ENCODE measurements at regions not wholly inside any gene's neighbourhood (a gene's known extent, or its start where the extent isn't known, plus 50 kb on each side); places are given as distances from the start of the nearest gene placed in this dataset.
"Not testable (repeated sequence)": the region's sequence is repeated elsewhere in the genome, so short reads cannot be mapped to it uniquely, and the experiment has no call there.

DNA sequence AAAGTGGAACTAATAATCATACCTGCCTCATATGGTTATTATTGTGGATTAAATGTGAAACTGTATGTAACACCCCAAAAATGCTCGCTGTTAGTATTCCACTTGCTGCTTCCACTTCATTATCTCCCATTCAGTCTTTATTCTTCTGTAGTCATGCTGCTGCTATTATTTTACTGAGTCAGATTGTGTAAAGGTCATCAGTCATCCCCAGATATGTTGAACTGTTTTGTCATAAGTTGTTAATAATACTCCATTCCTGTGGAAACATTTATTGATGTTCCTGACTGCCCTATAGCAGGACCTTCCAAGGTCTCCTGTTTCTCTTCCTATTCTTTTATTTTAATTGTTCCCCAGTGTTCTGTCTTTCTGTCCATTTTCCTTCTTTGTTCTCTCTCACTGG is 1148.3 kb downstream of the EPHA7 start:
- DNase-seq (no peak), FAIRE-seq (no peak)
- no peak overlapping the region for H3K27ac ChIP-seq (ENCODE audit: low read depth in 1 of 3, low read length in 2 of 3)
- H3K36me3 ChIP-seq (ENCODE audit: control insufficient read depth in 3 of 3, insufficient read depth in 2 of 3, low read depth in 1 of 3, low read length in 3 of 3) = no peaks in the 10 kb centered on the region
- H3K9me3 ChIP-seq (ENCODE audit: control insufficient read depth in 2 of 2, insufficient read depth in 1 of 2, low read depth in 1 of 2, low read length in 1 of 2) = no peaks in the 10 kb centered on the region
- H3K4me3 ChIP-seq (ENCODE audit: low read depth in 1 of 3, low read length in 3 of 3) = no peak overlapping the region
- 80 to 94% (median 89%) methylated on average over 1 of the region's 1 CpG for WGBS, 3 donors
- no peaks in the 10 kb centered on the region for H3K4me1 ChIP-seq (ENCODE audit: control insufficient read depth in 3 of 3, insufficient read depth in 2 of 3, low read depth in 1 of 3, low read length in 2 of 3)
- no peaks in the 10 kb centered on the region for H3K27me3 ChIP-seq (ENCODE audit: control insufficient read depth in 3 of 3, insufficient read depth in 3 of 3, low read length in 3 of 3)

DNA sequence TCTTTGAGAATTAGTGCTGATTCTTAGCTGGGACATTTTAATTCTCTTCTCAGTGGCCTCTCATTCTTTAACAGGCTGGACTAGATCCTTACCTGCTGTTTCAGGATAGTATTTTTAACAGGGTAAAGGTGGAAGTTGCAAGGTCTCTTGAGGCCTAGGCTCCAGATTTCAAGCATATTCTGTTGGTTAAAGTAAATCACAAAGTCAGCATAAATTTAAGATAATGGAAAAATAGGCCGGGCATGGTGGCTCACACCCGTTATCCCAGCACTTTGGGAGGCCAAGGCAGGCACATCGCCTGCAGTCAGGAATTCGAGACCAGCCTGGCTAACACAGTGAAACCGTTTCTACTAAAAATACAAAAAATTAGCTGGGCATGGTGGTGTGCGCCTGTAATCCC is 1149.0 kb downstream of the EPHA7 start:
- H3K4me3 ChIP-seq (ENCODE audit: low read depth in 1 of 3, low read length in 3 of 3) = no peak overlapping the region
- 85 to 92% (median 90%) methylated on average over 6 of the region's 6 CpGs for whole genome bisulfite sequencing, 3 donors
- no peaks in the 10 kb centered on the region for H3K36me3 ChIP-seq (ENCODE audit: control insufficient read depth in 3 of 3, insufficient read depth in 2 of 3, low read depth in 1 of 3, low read length in 3 of 3)
- DNase-seq (no peak), FAIRE-seq (no peak)
- no peaks in the 10 kb centered on the region for H3K4me1 ChIP-seq (ENCODE audit: control insufficient read depth in 3 of 3, insufficient read depth in 2 of 3, low read depth in 1 of 3, low read length in 2 of 3)
- H3K27me3 ChIP-seq (ENCODE audit: control insufficient read depth in 3 of 3, insufficient read depth in 3 of 3, low read length in 3 of 3) = no peaks in the 10 kb centered on the region
- no peak overlapping the region for H3K27ac ChIP-seq (ENCODE audit: low read depth in 1 of 3, low read length in 2 of 3)
- H3K9me3 ChIP-seq (ENCODE audit: control insufficient read depth in 2 of 2, insufficient read depth in 1 of 2, low read depth in 1 of 2, low read length in 1 of 2) = no peaks in the 10 kb centered on the region

DNA sequence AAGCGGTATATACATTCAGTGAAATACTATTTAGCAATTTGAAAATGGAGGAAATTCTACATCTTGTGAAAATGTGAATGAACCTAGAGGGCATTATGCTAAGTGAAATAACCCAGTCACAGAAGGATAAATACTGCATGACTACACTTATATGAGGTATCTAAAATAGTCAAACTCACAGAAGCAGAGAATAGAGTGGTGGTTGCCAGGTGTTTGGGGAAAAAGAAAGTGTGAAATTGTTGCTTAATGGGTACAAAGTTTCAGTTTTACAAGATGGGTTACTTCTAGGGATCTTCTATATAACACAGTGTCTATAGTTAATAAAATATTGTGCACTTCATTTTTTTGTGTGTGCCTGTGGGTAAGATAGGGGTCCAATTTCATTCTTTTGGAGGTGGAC is 1152.0 kb downstream of the EPHA7 start:
- no peak overlapping the region for H3K27ac ChIP-seq (ENCODE audit: low read depth in 1 of 3, low read length in 2 of 3)
- DNase-seq (no peak), FAIRE-seq (no peak)
- no peaks in the 10 kb centered on the region for H3K9me3 ChIP-seq (ENCODE audit: control insufficient read depth in 2 of 2, insufficient read depth in 1 of 2, low read depth in 1 of 2, low read length in 1 of 2)
- no peaks in the 10 kb centered on the region for H3K27me3 ChIP-seq (ENCODE audit: control insufficient read depth in 3 of 3, insufficient read depth in 3 of 3, low read length in 3 of 3)
- H3K36me3 ChIP-seq (ENCODE audit: control insufficient read depth in 3 of 3, insufficient read depth in 2 of 3, low read depth in 1 of 3, low read length in 3 of 3) = no peaks in the 10 kb centered on the region
- H3K4me3 ChIP-seq (ENCODE audit: low read depth in 1 of 3, low read length in 3 of 3) = no peak overlapping the region
- H3K4me1 ChIP-seq (ENCODE audit: control insufficient read depth in 3 of 3, insufficient read depth in 2 of 3, low read depth in 1 of 3, low read length in 2 of 3) = no peaks in the 10 kb centered on the region
- 71 to 100% (median 95%) methylated on average over 1 of the region's 1 CpG for WGBS, 3 donors

DNA sequence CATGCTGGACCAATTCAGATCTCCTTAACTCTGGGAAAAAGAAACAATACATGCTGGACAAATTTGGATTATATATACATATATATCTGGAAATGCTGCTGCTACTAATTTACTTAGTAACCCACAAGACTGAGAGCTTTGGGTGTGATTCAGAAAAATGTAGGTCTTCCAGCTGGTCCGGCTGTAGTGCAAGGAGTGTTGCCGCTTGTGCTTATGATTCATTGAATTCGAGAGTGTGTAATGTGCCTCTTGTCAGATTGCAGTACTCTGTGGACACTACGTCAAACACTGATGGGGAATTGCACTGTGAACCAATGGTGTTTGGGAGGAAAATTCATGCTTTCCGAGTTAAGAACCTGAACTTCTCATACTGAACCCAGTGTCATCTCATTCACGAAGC is 1155.5 kb downstream of the EPHA7 start:
- no peak for FAIRE-seq
- Histone ChIP-seq H3K36me3 (ENCODE audit: control insufficient read depth in 3 of 3, insufficient read depth in 2 of 3, low read depth in 1 of 3, low read length in 3 of 3) (no peaks in the 10 kb centered on the region), H3K9me3 (ENCODE audit: control insufficient read depth in 2 of 2, insufficient read depth in 1 of 2, low read depth in 1 of 2, low read length in 1 of 2) (no peaks in the 10 kb centered on the region), H3K27me3 (ENCODE audit: control insufficient read depth in 3 of 3, insufficient read depth in 3 of 3, low read length in 3 of 3) (no peaks in the 10 kb centered on the region), H3K4me1 (ENCODE audit: control insufficient read depth in 3 of 3, insufficient read depth in 2 of 3, low read depth in 1 of 3, low read length in 2 of 3) (no peaks in the 10 kb centered on the region), H3K4me3 (ENCODE audit: low read depth in 1 of 3, low read length in 3 of 3) (no peak overlapping the region), H3K27ac (ENCODE audit: low read depth in 1 of 3, low read length in 2 of 3) (no peak overlapping the region)
- WGBS, 3 donors = 65 to 72% (median 66%) methylated on average over 6 of the region's 6 CpGs
- no peak for DNase-seq

DNA sequence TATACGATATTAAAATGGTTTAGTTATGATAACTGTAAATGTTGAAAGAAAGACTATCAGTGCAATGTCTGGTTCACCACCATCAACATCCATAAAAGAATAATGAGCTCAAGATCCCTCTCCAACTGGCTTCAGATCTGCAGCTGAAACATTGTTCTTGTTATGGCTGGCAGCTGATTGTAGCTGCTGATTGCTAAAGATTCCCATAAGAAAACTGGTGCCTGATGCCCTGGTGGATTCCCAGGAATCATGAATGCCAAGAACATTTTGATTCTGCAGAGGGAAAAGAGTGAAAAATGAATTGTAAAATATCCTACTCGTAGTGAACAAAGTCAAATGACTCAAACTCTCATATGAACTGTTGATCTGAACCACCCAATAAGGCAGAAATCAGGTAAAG is 1160.2 kb downstream of the EPHA7 start:
- no peak for DNase-seq
- WGBS, 3 donors = 71 to 73% (median 73%) methylated on average over 2 of the region's 2 CpGs
- Histone ChIP-seq H3K4me1 (ENCODE audit: control insufficient read depth in 3 of 3, insufficient read depth in 2 of 3, low read depth in 1 of 3, low read length in 2 of 3) (no peaks in the 10 kb centered on the region), H3K27me3 (ENCODE audit: control insufficient read depth in 3 of 3, insufficient read depth in 3 of 3, low read length in 3 of 3) (no peaks in the 10 kb centered on the region), H3K36me3 (ENCODE audit: control insufficient read depth in 3 of 3, insufficient read depth in 2 of 3, low read depth in 1 of 3, low read length in 3 of 3) (no peaks in the 10 kb centered on the region), H3K4me3 (ENCODE audit: low read depth in 1 of 3, low read length in 3 of 3) (no peak overlapping the region), H3K9me3 (ENCODE audit: control insufficient read depth in 2 of 2, insufficient read depth in 1 of 2, low read depth in 1 of 2, low read length in 1 of 2) (no peaks in the 10 kb centered on the region), H3K27ac (ENCODE audit: low read depth in 1 of 3, low read length in 2 of 3) (no peak overlapping the region)
- no peak for FAIRE-seq

DNA sequence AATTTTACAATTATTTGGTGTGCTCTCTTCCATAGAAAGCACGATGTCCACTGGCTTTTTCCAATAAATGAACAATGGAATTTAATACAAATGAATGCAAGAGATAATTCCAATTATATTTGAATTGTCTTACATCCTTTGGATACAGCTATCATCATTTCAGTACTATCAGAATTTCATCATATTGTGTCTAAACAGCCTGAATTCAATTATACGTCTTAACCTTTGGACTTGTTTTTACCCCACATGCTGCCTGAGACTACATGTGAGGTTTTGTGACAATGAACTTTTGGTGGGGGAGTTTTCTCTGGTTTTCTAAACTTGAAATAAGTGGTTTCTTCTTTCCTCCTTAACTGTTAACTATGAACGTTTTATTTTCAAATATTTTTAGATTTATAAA is 1176.0 kb downstream of the EPHA7 start:
- DNase-seq (no peak), FAIRE-seq (no peak)
- no peaks in the 10 kb centered on the region for H3K9me3 ChIP-seq (ENCODE audit: control insufficient read depth in 2 of 2, insufficient read depth in 1 of 2, low read depth in 1 of 2, low read length in 1 of 2)
- H3K4me1 ChIP-seq (ENCODE audit: control insufficient read depth in 3 of 3, insufficient read depth in 2 of 3, low read depth in 1 of 3, low read length in 2 of 3) = no peaks in the 10 kb centered on the region
- H3K27ac ChIP-seq (ENCODE audit: low read depth in 1 of 3, low read length in 2 of 3) = no peak overlapping the region
- WGBS, 3 donors = 44 to 69% (median 44%) methylated on average over 3 of the region's 3 CpGs
- H3K4me3 ChIP-seq (ENCODE audit: low read depth in 1 of 3, low read length in 3 of 3) = no peak overlapping the region
- H3K36me3 ChIP-seq (ENCODE audit: control insufficient read depth in 3 of 3, insufficient read depth in 2 of 3, low read depth in 1 of 3, low read length in 3 of 3) = no peaks in the 10 kb centered on the region
- no peaks in the 10 kb centered on the region for H3K27me3 ChIP-seq (ENCODE audit: control insufficient read depth in 3 of 3, insufficient read depth in 3 of 3, low read length in 3 of 3)

DNA sequence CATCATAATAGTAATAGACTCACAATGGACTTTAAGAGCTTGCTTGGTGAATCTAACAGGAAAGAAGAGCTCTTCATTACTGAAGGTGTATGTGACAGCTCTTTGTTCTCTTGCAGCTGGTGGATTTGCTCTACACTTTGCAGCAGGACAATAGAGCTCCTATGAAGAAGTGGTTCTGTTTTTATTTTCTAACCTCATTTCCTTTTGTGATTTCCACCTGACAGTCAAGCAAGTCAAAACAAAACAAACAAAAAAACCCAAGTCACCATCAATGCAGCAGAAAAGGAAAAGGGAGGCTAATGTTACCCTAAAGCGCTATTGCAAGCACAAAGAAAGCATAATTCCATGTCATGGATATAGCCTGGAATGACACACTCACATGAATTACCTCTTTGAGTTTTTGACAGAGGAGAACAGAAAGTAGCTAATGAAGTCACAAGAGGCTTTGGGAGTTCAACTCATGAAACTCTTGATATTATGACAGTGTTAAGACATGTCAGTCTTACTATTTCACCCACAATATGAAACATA is 1188.1 kb downstream of the EPHA7 start:
- Histone ChIP-seq H3K27me3 (ENCODE audit: control insufficient read depth in 3 of 3, insufficient read depth in 3 of 3, low read length in 3 of 3) (no peaks in the 10 kb centered on the region), H3K36me3 (ENCODE audit: control insufficient read depth in 3 of 3, insufficient read depth in 2 of 3, low read depth in 1 of 3, low read length in 3 of 3) (no peaks in the 10 kb centered on the region), H3K27ac (ENCODE audit: low read depth in 1 of 3, low read length in 2 of 3) (no peak overlapping the region), H3K4me1 (ENCODE audit: control insufficient read depth in 3 of 3, insufficient read depth in 2 of 3, low read depth in 1 of 3, low read length in 2 of 3) (no peaks in the 10 kb centered on the region), H3K4me3 (ENCODE audit: low read depth in 1 of 3, low read length in 3 of 3) (no peak overlapping the region), H3K9me3 (ENCODE audit: control insufficient read depth in 2 of 2, insufficient read depth in 1 of 2, low read depth in 1 of 2, low read length in 1 of 2) (no peaks in the 10 kb centered on the region)
- DNase-seq (no peak), FAIRE-seq (no peak)
- 79 to 94% (median 90%) methylated on average over 1 of the region's 1 CpG for WGBS, 3 donors

DNA sequence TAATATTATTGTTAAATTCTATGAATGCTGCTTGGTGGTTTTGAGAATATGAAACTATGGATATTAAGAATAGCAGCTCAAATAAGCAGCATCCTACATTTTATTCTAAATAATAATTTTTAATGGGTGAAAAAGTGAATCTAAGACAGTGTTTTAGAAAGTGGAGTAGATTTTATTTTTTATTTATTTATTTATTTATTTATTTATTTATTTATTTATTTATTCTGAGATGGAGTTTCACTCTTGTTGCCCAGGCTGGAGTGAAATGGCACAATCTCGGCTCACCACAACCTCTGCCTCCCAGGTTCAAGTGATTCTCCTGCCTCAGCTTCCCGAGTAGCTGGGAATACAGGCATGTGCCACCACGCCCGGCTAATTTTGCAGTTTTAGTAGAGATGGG is 1199.4 kb downstream of the EPHA7 start:
- WGBS, 3 donors = 86 to 96% (median 91%) methylated on average over 4 of the region's 4 CpGs
- not testable (repeated sequence) for H3K4me1 ChIP-seq (ENCODE audit: control insufficient read depth in 3 of 3, insufficient read depth in 2 of 3, low read depth in 1 of 3, low read length in 2 of 3); DNase-seq; H3K27me3 ChIP-seq (ENCODE audit: control insufficient read depth in 3 of 3, insufficient read depth in 3 of 3, low read length in 3 of 3); H3K27ac ChIP-seq (ENCODE audit: low read depth in 1 of 3, low read length in 2 of 3); H3K4me3 ChIP-seq (ENCODE audit: low read depth in 1 of 3, low read length in 3 of 3); H3K36me3 ChIP-seq (ENCODE audit: control insufficient read depth in 3 of 3, insufficient read depth in 2 of 3, low read depth in 1 of 3, low read length in 3 of 3); FAIRE-seq
- H3K9me3 ChIP-seq (ENCODE audit: control insufficient read depth in 2 of 2, insufficient read depth in 1 of 2, low read depth in 1 of 2, low read length in 1 of 2) = peaks cover 0 to 11% of the 10 kb centered on the region in 2 donors

DNA sequence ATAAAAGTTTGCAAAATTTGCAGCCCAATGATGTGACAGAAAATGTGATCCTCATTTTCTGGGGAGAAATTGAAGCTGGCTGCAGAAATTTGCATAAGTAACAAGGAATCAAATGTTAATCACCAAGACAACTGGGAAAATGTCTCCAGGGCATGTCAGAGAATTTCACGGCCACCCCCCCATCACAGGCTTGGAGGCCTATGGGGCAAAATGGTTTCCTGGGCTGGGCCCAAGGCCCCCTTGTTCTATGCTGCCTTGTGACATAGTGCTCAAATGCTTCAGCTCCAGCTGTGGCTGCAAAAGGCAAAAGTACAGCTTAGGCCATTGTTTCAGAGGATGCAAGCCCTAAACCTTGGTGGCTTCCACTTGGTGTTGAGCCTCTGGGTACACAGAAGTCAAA is 1202.6 kb downstream of the EPHA7 start:
- Histone ChIP-seq H3K4me1 (ENCODE audit: control insufficient read depth in 3 of 3, insufficient read depth in 2 of 3, low read depth in 1 of 3, low read length in 2 of 3) (no peaks in the 10 kb centered on the region), H3K9me3 (ENCODE audit: control insufficient read depth in 2 of 2, insufficient read depth in 1 of 2, low read depth in 1 of 2, low read length in 1 of 2) (peaks cover 0 to 11% of the 10 kb centered on the region in 2 donors), H3K4me3 (ENCODE audit: low read depth in 1 of 3, low read length in 3 of 3) (no peak overlapping the region), H3K27me3 (ENCODE audit: control insufficient read depth in 3 of 3, insufficient read depth in 3 of 3, low read length in 3 of 3) (no peaks in the 10 kb centered on the region), H3K36me3 (ENCODE audit: control insufficient read depth in 3 of 3, insufficient read depth in 2 of 3, low read depth in 1 of 3, low read length in 3 of 3) (no peaks in the 10 kb centered on the region), H3K27ac (ENCODE audit: low read depth in 1 of 3, low read length in 2 of 3) (no peak overlapping the region)
- DNase-seq (no peak), FAIRE-seq (no peak)
- 69 to 96% (median 88%) methylated on average over 1 of the region's 1 CpG for WGBS, 3 donors
